HPDE6-E6E7 (cell line): ENCODE measurements at regions not wholly inside any gene's neighbourhood (a gene's known extent, or its start where the extent isn't known, plus 50 kb on each side); places are given as distances from the start of the nearest gene placed in this dataset.
A peak's percentile ranks its signal among the peaks of the same experiment; 100 is the strongest.
"Not testable (repeated sequence)": the region's sequence is repeated elsewhere in the genome, so short reads cannot be mapped to it uniquely, and the experiment has no call there.

ENCODE experiments used
- DNase-seq: peaks from one replicate; pipeline ENCODE4 v3.0.0; 2011; ENCODE audit warnings: missing footprints; ENCODE audit errors: extremely low spot score

DNA sequence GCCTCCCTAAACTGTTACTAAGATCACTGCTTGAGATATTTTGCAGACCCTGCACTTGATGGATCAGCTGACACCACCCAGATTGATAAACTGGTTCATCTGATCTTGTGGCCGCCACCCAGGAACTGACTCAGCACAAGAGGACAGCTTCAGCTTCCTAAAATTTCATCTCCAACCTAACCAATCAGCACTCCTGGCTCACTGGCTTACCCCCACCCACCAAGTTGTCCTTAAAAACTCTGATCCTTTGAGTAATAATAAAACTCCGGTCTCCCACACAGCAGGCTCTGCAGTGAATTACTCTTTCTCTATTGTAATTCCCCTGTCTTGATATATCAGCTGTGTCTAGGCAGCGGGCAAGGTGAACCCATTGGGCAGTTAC lies 174.8 kb downstream of the UTP18 start:
- DNase-seq: no peak

DNA sequence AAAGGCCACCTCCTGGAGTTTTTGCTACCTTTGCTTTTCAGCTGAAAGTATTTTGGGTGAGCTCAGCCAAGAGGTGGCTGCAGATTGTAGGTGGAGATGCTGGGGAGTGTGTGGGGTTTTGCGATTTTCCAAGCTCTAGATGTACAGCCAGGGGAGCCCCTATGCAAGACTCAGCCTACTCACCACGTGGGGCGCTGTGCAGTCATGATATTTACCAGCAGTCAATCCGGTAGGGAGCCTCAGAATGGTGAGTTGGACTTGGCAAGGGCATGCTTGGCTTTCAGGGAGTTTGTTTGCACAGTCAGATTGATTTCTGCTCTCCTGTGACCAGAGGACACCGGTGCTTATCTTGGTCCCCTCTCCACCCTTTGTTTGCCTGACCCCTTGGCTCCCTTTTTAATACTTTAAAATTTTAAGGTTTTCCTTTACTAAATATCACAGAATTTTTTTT lies 175.3 kb downstream of the UTP18 start:
- DNase-seq: no peak

DNA sequence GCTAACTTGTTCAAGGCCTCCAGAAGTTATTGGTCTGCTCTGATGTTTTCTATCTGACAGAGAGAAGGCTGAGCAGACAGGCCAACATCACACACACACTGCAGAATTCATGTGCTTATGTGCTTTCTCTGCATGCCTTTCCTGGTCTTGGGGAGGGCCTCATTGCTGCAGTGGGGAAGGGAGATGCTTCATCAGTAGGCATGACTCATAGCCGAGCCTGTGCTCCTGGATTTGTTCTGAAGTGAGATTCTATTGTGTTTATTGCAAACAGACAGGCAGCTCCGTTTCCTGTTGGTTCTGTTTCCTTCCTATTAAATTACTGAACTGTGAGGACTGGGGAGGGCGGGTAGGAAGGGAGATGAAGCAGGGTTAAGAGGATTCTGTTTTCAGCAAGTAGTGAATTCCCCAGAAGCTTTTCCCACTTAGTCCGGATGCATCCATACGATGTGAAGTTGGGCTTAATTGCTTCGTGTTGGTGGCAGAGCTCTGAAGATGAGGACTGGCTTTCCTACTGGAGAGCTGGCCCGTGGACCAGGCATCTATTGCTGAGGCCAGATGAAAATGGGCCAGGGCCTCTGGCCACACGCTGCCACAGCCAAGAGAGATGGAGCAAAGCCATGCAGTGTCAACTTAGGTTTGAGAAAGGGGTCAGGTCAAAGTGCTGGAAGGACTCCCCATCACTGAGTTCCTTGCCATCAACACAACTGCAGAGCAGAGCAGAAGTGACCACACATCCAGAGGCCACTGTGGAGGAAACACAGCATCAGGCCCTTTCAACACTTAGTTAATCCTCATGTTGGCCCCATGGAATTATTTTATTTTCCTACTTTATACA lies 179.3 kb downstream of the UTP18 start:
- DNase-seq: peak; percentile 20

DNA sequence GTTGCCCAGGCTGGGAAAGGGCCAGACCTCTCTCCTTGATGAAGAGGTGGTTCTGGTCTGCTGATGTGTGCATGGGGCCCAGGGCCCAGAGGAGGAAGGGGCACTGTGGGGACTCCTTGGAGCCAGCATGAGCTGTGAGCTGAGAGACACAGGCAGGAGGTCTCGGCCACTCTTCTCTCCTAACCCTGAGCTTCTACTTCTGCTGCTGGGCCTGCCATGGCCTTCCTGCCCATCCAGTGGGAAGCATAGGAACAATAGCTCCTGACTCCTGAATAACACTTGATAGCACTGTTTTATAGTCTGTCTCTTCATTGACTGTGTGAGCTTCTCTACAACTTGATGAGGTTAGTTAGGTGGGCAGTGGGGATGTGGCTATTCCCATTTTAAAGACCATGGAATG lies 181.1 kb downstream of the UTP18 start:
- no peak for DNase-seq

DNA sequence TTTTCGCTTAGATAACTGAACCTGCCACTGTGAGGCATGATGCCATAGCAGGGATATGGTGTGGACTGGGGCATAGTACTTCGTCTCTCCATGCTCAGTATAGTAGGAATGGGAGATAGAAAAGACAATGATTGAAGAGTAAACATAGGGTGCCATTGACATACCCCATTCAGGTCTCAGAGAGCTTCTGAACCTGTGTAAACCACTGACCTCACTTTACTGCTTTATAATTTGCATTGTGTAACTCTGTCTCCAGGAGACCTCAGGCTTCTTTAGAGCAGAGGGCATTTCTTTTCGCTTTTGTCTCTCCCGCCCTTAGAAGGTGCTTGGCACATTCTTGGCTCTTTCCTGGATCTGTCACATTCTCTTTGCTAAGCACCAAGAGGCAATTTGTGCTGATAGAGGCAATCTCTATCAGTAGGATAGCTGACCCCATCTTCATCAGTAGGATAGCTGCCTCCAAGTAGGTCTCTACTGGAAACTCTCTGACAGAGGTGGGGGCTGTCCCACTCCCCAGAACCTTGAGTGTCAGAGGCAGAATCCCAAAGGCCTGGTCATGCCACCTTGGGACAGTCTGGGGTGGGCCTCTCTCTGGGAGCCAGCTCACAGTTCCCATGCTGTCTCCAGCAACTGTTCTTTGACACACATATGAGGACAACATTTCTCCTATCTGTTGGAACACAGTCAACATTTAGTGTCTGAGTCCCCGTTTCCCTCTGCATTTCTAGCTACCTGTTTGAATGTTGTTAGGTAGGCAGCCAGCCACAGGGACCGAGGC lies 181.9 kb downstream of the UTP18 start:
- no peak for DNase-seq

DNA sequence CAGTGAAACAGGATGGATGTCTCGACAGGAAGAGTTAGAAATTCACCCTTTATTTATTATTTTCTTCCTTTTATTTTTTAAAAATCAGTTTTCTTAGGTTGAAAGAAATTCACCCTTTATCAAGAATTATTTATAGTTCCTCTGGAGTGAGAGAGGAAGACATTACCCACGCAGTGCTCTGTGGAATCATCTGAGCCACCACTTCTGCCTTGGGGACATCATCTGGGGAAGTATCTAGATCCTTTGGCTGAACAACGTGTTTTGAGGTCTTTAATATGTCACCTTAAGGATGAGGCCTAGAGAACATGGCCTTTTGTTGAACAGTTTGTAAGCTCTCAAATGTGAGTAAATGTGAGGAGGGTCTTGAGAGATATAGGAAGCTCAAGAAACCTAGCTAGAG lies 183.3 kb downstream of the UTP18 start:
- DNase-seq: no peak

DNA sequence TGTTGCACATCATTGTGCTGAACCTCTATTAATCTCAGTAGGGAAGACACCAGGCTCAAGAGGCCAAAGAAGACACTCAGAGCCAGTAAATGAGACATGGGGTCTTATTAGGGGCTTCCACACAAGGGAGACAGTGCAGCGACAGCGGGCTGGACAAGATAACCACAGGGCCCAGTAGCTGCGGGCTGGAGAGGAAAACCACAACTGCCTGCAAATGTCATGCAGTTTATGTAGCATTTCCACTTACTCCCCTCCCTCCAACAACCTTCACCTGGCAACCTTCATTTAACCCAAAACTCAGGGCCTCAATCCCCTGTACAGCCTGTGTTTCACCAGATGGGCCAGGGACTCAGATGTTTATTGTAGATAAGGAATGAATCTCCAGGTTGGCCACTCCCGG lies 185.6 kb downstream of the UTP18 start:
- no peak for DNase-seq

DNA sequence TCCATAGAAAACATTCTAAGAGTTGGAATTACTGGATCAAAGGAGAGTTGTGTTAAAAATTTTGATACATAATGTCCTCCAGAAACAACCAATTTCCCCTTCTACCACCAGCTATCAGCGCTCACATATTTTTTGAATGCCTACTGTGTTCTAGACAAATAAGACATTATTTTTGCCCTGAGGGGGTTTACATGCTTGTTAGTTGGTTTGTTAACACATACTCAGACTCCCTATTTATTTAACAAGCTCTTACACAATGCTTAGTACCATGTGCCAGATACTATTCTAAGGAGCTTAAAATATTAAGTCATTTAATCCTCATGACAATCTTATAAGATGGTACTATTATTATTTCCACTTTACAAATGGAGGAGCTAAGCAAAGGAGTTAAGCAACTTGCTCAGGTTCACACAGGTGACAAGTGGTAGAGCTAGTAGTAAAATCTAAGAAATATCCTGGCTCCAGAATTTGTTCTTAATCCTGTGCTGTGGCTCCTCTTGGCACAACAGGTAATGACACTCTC lies 194.2 kb downstream of the UTP18 start:
- no peak for DNase-seq

DNA sequence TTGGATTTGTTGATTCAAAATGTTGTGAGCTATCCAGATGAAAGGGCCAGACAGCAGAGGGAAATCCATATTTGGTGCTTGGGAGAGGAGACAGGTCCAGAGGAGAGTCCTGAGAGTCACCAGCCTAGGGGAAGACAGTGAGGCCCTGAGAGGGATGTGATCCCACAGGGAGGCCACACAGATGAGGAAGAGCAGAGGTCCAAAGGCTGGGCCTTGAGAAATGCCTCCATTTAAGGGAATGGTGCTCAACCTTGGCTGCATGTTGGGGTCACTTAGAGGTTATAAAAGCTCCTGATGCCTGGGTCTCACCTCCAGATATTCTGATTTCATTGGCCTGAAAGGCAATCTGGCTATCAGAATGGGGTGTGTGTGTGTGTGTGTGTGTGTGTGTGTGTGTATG lies 194.9 kb downstream of the UTP18 start:
- DNase-seq: no peak

DNA sequence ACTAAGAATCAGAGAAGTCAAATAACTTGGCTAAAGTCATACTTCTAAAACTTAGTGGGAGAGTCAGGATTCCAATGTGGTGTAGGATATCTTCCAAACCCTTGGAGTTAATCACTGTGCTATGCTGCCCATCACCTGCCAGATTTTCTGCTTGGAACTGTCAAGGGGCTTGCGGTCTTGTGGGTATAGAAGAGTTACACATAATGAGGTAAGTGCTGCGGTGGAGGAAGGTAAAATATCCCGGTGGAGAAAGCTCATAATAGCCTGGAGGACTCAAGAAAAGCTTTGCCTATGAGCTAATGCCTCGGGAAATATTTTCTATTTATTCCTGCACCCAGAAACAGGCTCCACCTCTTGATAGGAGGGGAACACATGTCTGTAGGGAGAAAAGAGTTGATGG lies 195.6 kb downstream of the UTP18 start:
- no peak for DNase-seq

DNA sequence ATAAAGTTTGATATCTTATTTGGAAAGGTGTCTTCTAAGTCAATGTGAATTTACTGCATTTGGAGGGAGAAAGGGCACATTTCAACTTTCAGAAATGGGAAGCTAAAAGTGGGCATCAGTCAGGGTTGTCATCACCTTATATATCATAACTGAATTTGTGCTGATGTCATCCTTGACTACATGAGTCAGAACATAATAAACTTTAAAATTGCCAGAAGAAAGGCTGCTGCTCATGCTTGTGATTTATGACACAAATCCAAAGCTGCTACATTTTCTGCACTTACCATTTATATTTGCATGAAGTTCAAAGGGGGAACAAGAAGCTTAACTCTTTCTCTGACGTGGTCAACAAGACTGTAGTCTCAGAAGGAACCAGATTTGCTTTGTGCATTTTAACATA lies 196.6 kb downstream of the UTP18 start:
- DNase-seq: no peak

DNA sequence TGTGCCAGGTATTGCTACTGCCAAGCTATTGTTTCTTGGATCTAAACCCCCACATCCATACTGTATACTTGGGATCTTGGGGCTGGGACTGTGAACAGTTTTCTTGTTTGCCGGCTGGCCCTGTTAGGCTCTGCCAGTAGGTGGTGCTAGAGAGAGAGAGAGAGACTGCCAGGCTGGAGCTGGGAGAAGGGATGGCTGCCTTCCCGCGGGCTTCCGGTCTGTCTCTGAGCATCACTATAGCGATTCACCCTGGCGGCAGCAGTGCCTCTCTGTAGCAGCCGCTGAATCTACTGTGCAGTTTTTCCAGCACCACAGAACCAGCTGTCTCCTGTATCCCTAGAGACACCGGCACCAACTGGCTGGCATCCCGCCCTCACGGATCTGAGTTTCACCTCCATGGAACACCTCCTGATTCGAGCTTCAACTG lies 201.2 kb downstream of the UTP18 start:
- DNase-seq: peak; percentile 26

DNA sequence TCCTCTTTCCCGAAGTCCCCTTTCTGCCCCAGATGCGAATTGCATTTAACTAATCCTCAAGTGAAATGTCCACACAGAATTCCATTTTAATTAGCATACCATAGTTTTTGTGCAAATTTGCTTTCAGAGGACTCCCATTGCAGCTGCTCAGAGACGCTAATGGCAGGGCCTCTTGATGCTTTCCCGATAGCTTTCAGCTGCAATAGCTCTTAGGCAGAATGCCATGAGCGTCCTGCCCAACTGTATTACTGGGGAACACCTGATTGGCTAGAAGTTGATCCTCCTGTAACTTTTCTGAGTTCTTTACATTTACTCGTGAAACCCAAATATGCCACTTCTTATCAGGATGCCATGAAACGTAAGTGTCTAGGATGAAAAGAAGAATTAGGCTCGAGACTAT lies 203.0 kb downstream of the UTP18 start:
- DNase-seq: no peak

DNA sequence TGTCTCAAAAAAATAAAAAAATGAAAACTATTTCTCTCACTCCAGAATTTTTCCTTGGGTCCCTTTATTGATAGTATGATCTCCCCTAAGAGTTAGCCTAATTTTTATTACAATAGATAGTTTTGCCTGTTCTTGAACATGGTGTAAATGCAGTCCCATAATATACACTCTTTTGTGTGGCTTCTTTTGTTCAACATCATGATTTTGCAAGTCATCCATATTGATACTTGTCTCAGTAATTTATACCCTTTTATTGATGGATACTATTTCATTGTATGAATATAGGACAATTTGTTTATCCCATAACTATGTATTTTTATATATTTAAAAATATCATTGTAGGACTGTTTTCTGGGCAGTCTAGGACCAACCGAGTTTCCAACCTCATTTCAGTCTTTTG lies 207.0 kb downstream of the UTP18 start:
- DNase-seq: no peak

DNA sequence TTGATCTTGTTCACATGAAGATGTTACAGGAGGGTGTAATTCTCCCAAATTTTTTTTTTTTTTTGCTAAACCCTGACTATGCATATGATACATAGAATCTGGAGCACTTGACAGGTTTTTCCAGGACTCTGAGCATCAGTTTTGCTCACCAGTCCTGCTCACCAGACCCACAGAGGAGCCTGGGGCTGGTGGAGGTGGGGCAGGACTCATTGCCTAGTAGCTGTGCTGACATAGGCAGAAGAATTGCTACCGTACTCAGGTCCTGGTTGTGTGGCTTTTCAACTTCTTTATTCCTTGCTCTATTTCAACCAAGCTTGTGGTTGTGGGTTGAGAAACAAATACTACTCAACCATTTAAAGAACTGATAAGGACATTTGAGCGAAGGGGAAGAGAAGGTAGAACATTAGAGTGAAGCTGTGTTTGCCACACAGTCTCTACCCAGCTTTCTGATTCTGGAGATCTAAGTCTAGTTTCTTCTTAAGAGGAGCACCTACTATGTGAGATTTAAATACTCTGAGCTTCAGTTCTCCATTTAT lies 212.4 kb downstream of the UTP18 start:
- no peak for DNase-seq

DNA sequence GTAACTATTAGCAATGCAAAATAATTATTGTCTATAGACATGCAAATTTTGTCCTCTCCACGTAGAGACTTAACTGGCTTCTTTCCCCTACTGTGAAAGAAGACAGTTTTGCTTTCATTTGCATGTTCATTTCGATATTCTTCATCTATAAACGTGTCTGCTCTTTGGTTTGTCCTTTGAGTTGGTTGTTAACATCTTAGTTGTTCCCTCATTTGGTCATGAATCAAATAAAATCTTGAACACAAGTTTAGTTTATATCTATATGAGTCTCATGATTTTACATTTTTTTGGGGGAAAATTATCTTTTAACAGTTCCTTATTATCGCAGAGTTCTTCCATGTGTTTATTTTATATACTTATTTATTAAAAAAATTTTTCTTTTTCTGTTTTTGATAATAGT lies 214.4 kb downstream of the UTP18 start:
- no peak for DNase-seq

DNA sequence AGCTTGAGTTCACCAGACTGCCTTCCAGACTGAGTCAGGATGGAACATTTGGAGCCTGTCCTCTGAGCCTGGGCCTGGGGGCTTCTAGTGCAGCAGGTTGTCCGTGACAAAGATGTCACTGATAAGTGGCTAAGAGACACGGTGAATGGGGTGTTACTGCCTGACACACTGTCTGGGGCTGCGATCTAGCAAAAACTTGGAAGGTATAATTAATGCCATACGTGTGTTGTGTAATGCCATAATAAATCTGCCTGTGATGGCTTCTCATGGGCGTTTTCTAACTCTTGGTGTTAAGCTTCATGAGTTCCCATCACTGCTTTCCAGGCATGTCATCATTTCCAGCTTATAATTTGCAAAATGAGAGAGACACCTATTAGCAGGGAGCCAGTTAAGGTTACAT lies 215.4 kb downstream of the UTP18 start:
- no peak for DNase-seq

DNA sequence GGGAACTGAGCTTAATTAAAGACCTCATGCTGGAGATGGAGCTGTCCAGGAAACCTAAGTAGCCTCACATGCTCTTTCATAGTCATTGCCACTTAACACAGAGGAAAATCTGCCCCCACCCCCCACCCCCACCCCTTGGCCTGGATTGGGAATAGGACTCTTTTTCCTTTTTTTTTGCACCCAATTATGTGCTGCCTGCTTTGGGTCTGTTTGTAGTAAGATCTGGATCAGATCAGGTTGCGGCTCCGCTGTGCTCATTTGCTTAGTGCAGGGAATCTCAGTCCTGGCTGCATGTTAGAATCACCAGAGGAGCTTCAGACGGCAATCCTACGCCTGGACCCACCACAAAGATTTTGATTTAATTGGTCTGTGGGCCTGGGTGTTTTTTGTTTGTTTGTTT lies 219.0 kb downstream of the UTP18 start:
- no peak for DNase-seq

DNA sequence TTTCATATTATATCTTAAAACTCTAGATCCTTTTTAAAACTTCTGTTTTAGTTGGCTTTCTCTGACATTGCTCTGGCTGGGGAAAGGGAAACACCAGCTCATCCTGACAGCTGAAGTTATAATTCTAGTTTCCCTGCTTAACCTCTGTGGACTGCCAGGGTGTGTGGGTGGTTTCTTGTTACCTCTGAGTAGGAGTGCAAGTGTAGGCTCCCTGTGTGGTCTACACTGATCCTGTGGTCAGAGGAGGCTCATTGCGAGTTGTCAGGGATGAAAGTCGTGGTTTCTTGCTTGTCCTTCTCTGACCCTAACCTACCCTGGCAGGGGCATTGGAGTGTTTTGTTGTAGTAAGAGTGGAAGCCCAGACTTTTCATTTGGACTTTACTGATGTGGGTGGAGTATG lies 221.0 kb downstream of the UTP18 start:
- no peak for DNase-seq

DNA sequence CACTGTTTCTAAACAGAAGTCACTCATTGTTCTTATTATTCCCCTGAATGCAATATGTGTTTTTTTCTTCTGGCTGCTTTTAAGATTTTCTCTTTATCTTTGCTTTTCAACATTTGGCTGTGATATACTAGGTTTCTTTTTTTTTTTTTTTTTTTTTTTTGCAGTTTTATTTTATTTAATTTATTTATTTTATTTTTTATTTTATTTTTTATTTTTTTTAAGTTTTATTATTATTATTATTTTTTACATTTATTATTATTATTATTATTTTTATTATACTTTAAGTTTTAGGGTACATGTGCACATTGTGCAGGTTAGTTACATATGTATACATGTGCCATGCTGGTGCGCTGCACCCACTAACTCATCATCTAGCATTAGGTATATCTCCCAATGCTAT lies 221.9 kb downstream of the UTP18 start:
- DNase-seq: not testable (repeated sequence)

DNA sequence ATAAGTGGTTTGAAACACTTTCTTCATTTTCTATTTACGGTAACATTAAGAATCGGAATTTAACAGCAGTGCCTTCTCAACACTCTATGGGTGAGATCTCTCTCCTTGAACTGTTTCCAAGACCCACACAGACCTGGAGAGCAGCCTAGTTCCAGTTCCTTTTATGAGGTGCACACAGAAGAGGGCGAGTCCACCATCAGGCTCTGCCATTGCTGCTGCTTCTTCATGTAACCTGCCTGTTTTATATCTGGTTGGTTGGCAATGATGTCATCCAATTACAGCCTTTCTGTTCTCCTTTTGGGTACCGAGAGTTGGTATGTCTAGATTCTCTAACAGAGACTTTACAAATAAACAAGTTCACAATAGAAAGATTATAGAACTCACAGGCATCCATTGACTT lies 225.7 kb downstream of the UTP18 start:
- no peak for DNase-seq

DNA sequence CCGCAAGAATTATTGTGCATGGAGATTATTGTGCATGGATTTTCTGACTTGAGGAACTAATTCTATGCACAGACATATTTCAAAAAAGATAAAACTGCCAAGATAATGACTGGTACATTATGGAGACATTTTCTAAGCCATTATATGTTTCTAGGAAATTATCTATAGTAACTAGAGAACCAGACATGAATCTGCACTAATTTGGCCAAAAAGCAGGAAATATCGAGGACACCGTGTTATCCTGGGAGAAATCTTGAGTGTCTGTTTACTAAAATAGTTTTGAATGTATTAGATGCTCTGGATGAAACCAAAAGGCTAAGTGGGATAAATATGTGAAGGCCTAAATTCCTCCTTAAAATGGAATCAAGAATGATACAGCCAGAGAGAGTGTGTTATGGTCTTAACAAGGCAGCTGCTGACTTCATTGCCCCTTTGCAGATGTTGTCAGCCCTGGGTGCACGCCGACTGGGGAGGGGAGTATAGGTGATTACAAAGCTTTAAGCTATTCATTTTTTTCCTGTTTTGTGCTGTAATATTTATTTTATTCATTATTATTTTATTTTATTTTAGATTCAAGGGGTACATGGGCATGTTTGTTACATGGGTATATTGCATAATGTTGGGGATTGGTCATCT lies 226.7 kb downstream of the UTP18 start:
- DNase-seq: no peak
